BLaER1 (cell line): ENCODE measurements at regions not wholly inside any gene's neighbourhood (a gene's known extent, or its start where the extent isn't known, plus 50 kb on each side); places are given as distances from the start of the nearest gene placed in this dataset.

ENCODE experiments used
- H3K27ac ChIP-seq: shearing (Covaris generic); formaldehyde crosslinking; 2 replicates; pipeline ENCODE4 v1.8.1; 2022
- H3K27me3 ChIP-seq: shearing (Covaris generic); formaldehyde crosslinking; 2 replicates; pipeline ENCODE4 v1.8.1; 2022
- H3K36me3 ChIP-seq: shearing (Covaris generic); formaldehyde crosslinking; 2 replicates; pipeline ENCODE4 v1.8.1; 2022
- H3K4me1 ChIP-seq: shearing (Covaris generic); formaldehyde crosslinking; 2 replicates; pipeline ENCODE4 v1.8.1; 2022
- H3K4me2 ChIP-seq: shearing (Covaris generic); formaldehyde crosslinking; 2 replicates; pipeline ENCODE4 v1.8.1; 2022
- H3K4me3 ChIP-seq: shearing (Covaris generic); formaldehyde crosslinking; 2 replicates; pipeline ENCODE4 v1.8.1; 2022
- H3K9ac ChIP-seq: shearing (Covaris generic); formaldehyde crosslinking; 2 replicates; pipeline ENCODE4 v1.8.1; 2022
- H3K9me3 ChIP-seq: shearing (Covaris generic); formaldehyde crosslinking; 2 replicates; pipeline ENCODE4 v1.8.1; 2022
- H4K20me1 ChIP-seq: shearing (Covaris generic); formaldehyde crosslinking; 2 replicates; pipeline ENCODE4 v1.8.1; 2022
- Cebpa-rat ChIP-seq: shearing (Covaris generic); IDR thresholded peaks from 2 replicates; pipeline ENCODE4 v1.8.1; 2022

DNA sequence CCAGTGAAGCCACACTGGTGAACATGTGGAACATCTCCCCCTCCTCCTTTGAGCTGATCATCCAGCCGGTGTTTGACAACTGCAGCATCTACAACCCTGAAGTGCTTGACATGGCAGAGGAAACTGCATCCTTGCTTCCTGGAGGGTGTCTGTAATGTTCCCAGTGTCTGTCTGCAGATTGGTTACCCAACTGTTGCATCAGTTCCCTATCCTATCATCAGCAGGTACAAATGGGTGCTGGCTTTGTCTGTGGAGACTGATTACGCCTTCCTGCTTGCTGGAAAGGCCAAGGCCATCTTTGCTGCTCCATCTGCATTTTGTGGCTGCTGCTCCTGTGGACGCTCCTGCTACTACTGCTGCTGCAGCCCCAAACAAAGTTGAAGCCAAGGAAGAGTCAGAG lies 83.5 kb downstream of the SKA1 start:
- Histone ChIP-seq H4K20me1 (no peaks in the 10 kb centered on the region), H3K9ac (no peak overlapping the region), H3K4me1 (peaks cover 10% of the 10 kb centered on the region), H3K27me3 (no peaks in the 10 kb centered on the region), H3K4me3 (no peak overlapping the region), H3K27ac (no peak overlapping the region), H3K4me2 (no peak overlapping the region), H3K9me3 (no peaks in the 10 kb centered on the region), H3K36me3 (no peaks in the 10 kb centered on the region)
- TF ChIP-seq Cebpa-rat = no peak

DNA sequence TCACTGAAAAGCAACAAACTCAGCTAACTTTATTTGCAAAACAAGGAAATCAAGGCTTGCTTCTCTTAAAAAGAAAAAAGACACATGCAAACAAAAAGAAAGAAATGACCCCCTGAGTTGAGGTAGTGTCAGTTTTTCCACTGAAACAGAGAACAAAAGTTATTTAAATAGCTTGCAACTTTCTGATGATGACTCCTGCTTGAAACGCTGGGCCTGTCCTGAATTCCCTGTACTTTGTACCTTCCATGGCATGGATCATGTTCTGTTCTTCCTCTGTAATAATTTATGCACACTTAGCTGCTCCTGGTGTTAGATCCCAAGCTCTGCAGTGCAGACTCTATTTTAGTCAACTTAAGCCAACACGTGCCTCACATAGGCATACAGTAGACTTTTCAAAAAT lies 84.0 kb downstream of the SKA1 start:
- Histone ChIP-seq H3K36me3 (no peaks in the 10 kb centered on the region), H3K9me3 (no peaks in the 10 kb centered on the region), H3K27me3 (no peaks in the 10 kb centered on the region), H3K27ac (no peak overlapping the region), H3K4me3 (no peak overlapping the region), H3K4me1 (peaks cover 10% of the 10 kb centered on the region), H3K9ac (no peak overlapping the region), H3K4me2 (no peak overlapping the region), H4K20me1 (no peaks in the 10 kb centered on the region)
- no peak for TF ChIP-seq Cebpa-rat

DNA sequence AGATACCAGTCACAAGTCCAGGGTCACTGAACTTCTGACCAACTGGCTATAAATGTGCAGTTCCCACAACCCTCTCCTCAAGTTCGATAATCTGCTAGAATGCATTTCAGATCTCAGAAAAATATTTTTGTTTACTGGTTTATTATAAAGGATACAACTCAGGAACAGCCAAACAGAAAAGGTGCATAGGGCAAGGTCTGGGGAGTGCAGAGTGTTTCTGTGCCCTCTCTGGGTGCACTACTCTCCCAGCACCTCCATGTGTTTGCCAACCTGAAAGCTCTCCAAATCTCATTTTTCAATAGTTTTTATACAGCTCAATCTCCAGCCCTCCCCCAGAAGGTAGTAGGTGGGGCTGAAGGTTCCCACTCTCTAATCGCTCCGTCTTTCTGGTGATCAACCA lies 85.2 kb downstream of the SKA1 start:
- Histone ChIP-seq H3K27me3 (no peaks in the 10 kb centered on the region), H3K9me3 (no peaks in the 10 kb centered on the region), H3K4me1 (peaks cover 10% of the 10 kb centered on the region), H3K27ac (no peak overlapping the region), H3K9ac (no peak overlapping the region), H3K4me2 (no peak overlapping the region), H3K4me3 (no peak overlapping the region), H3K36me3 (no peaks in the 10 kb centered on the region), H4K20me1 (no peaks in the 10 kb centered on the region)
- TF ChIP-seq Cebpa-rat = no peak

- Histone ChIP-seq H4K20me1 (no peaks in the 10 kb centered on the region), H3K36me3 (no peaks in the 10 kb centered on the region), H3K9me3 (no peaks in the 10 kb centered on the region), H3K27me3 (no peaks in the 10 kb centered on the region), H3K4me1 (peaks cover 10% of the 10 kb centered on the region), H3K4me2 (no peak overlapping the region), H3K27ac (no peak overlapping the region), H3K9ac (no peak overlapping the region), H3K4me3 (no peak overlapping the region)
- TF ChIP-seq Cebpa-rat = no peak
These were observed 85.9 kb downstream of the SKA1 start for GRCh38 chr18:50460716-50461115.

- Histone ChIP-seq H3K9ac (no peak overlapping the region), H3K4me3 (no peak overlapping the region), H3K36me3 (no peaks in the 10 kb centered on the region), H3K9me3 (no peaks in the 10 kb centered on the region), H3K4me2 (no peak overlapping the region), H4K20me1 (no peaks in the 10 kb centered on the region), H3K4me1 (peaks cover 10% of the 10 kb centered on the region), H3K27me3 (no peaks in the 10 kb centered on the region), H3K27ac (no peak overlapping the region)
- no peak for TF ChIP-seq Cebpa-rat
These were observed 86.4 kb downstream of the SKA1 start for GRCh38 chr18:50461251-50461650.

DNA sequence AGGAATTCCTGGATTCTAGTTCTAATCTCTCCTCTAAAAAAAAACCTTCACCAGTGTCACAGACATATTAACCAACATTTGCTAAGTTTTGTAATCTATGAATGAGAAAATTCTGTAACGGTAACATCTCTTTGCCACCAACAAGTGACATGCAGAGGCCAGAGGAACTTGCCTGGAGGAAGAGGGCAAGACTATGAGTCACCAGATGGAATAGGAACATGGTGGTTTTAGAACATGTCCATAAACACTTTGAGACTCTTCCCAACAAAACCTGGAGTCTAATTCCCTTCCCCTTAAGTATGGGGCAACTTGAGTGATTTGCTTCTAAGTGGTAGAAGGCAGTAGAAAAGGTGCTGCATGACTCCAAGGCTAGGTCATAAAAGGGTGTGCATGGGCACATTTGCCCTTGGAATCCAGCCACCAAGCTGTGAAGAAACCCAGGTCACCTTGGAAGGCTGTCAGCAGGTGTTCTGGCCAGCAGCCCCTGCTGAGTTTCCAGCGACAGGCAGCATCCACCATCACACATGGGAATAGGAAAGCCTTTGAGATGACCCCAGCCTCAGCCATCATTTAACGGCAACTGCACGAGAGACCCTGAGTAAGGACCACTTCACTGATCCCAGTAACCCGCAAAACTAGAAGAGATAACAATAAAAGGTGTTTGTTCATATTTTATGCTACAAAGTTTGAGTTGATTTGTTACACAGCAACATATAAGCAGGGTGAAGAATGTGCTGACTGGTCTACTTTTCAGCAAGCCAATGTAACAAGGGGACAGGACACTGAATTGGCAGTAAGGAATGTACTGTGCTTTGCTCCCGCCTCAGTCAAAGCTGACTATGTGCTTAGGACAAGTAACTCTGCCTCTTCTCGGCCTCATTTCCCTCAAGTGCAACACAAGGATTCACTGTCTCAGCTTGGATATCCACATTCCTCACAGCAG lies 90.6 kb downstream of the SKA1 start:
- no peak overlapping the region for H3K9ac ChIP-seq
- H3K27me3 ChIP-seq = no peaks in the 10 kb centered on the region
- H3K4me1 ChIP-seq = peaks cover 10% of the 10 kb centered on the region
- H3K9me3 ChIP-seq = no peaks in the 10 kb centered on the region
- H4K20me1 ChIP-seq = no peaks in the 10 kb centered on the region
- no peak overlapping the region for H3K4me2 ChIP-seq
- TF ChIP-seq Cebpa-rat = no peak
- H3K27ac ChIP-seq = no peak overlapping the region
- no peaks in the 10 kb centered on the region for H3K36me3 ChIP-seq
- H3K4me3 ChIP-seq = no peak overlapping the region

- Histone ChIP-seq H3K4me1 (peaks cover 10% of the 10 kb centered on the region), H3K9me3 (no peaks in the 10 kb centered on the region), H3K4me3 (no peak overlapping the region), H4K20me1 (no peaks in the 10 kb centered on the region), H3K9ac (no peak overlapping the region), H3K27me3 (no peaks in the 10 kb centered on the region), H3K36me3 (no peaks in the 10 kb centered on the region), H3K27ac (no peak overlapping the region), H3K4me2 (no peak overlapping the region)
- no peak for TF ChIP-seq Cebpa-rat
These were observed 91.8 kb downstream of the SKA1 start for GRCh38 chr18:50466634-50467033.

DNA sequence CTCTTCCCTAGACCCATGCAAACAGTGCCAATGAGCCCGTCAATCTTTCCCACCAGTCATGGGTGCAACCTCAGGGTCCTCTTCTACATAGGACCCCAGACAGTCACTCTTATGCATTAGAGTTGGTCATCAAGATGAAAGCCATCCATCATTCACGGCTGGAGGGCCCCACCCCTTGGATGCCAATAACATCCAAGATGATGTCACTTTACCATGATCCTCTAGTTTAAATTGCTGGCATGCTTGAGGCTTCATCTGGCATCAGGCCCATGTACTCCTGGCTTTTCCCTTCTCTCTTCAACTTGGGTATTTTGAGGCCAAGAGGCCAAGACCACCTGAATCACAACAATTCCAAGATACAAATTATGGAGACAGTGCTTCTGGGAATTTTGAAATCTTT lies 91.1 kb upstream of the MAPK4 start:
- H3K27me3 ChIP-seq = no peaks in the 10 kb centered on the region
- no peak overlapping the region for H3K4me3 ChIP-seq
- no peaks in the 10 kb centered on the region for H4K20me1 ChIP-seq
- H3K4me2 ChIP-seq = no peak overlapping the region
- no peak overlapping the region for H3K9ac ChIP-seq
- no peak overlapping the region for H3K27ac ChIP-seq
- TF ChIP-seq Cebpa-rat = no peak
- no peaks in the 10 kb centered on the region for H3K9me3 ChIP-seq
- no peaks in the 10 kb centered on the region for H3K36me3 ChIP-seq
- H3K4me1 ChIP-seq = no peaks in the 10 kb centered on the region

GRCh38 chr18:50469380-50469781 lies 90.5 kb upstream of the MAPK4 start:
- Histone ChIP-seq H3K9me3 (no peaks in the 10 kb centered on the region), H3K27ac (no peak overlapping the region), H4K20me1 (no peaks in the 10 kb centered on the region), H3K27me3 (no peaks in the 10 kb centered on the region), H3K4me3 (no peak overlapping the region), H3K4me1 (no peaks in the 10 kb centered on the region), H3K4me2 (no peak overlapping the region), H3K36me3 (no peaks in the 10 kb centered on the region), H3K9ac (no peak overlapping the region)
- no peak for TF ChIP-seq Cebpa-rat

GRCh38 chr18:50472941-50473340 lies 86.9 kb upstream of the MAPK4 start:
- Histone ChIP-seq H3K27ac (no peak overlapping the region), H3K4me1 (no peaks in the 10 kb centered on the region), H3K9ac (no peak overlapping the region), H3K4me3 (no peak overlapping the region), H3K9me3 (no peaks in the 10 kb centered on the region), H3K27me3 (no peaks in the 10 kb centered on the region), H4K20me1 (no peaks in the 10 kb centered on the region), H3K36me3 (no peaks in the 10 kb centered on the region), H3K4me2 (no peak overlapping the region)
- no peak for TF ChIP-seq Cebpa-rat
